ENCODE measurements at regions not wholly inside any gene's neighbourhood (a gene's known extent, or its start where the extent isn't known, plus 50 kb on each side); places are given as distances from the start of the nearest gene placed in this dataset.

GRCh38 chr2:117269574-117269973 is 544.9 kb upstream of the DDX18 start:
- TF ChIP-seq CTCF (IDR thresholded peaks at IDR 0.05), result no peak
- TF ChIP-seq POLR2A (IDR thresholded peaks at IDR 0.05), result no peak

Measured in suprapubic skin (tissue), 3 donors.